GM12878 (cell line): ENCODE measurements at regions not wholly inside any gene's neighbourhood (a gene's known extent, or its start where the extent isn't known, plus 50 kb on each side); places are given as distances from the start of the nearest gene placed in this dataset.

Experiments used
- ATAC-seq: fragments of 200-7000 bp; cut with Tn5 transposase; 3 replicates; pipeline ENCODE4 v1.9.1; 2020; ENCODE audit warnings: mild to moderate bottlenecking, moderate library complexity
- BruUV-seq: library from RNA; stranded (reverse); fragments of 400-500 nt; replicated peaks from 2 replicates; lab custom pipeline; 2021; lab: Mats Ljungman, UMichigan
- CTCF ChIA-PET: fragments of 300-600 bp; sonication (Branson Sonifier 250); formaldehyde crosslinking; extraction: SDS; loops from one replicate; lab custom pipeline; 2021; ENCODE audit warnings: inconsistent platforms; lab: Yijun Ruan, JAX
- POLR2A ChIA-PET: fragments of 350-600 bp; formaldehyde crosslinking; extraction: SDS; loops from one replicate; lab custom pipeline; 2021; ENCODE audit warnings: inconsistent platforms; lab: Charles Lee
- RAD21 ChIA-PET: fragments of 300-600 bp; sonication (Branson Sonifier 250); formaldehyde crosslinking; loops from one replicate; lab custom pipeline; 2023; ENCODE audit warnings: antibody characterized with exemption; ENCODE audit not compliant: unreplicated experiment; lab: Charles Lee
- SMC1A ChIA-PET: fragments of 300-600 bp; sonication (Branson Sonifier 250); formaldehyde crosslinking; loops from one replicate; lab custom pipeline; 2023; ENCODE audit not compliant: unreplicated experiment, uncharacterized antibody; lab: Charles Lee
- DNase-seq: peaks from one replicate; pipeline ENCODE4 v3.0.0-alpha.2; 2011; ENCODE audit warnings: low read depth, low spot score
- FAIRE-seq: peaks from 3 replicates; lab custom pipeline; 2011; peaks lifted over from hg19 to GRCh38; lab: Jason Lieb, UNC
- H2AFZ ChIP-seq: 2 replicates; pipeline ENCODE4 v1.6.0; 2011; ENCODE audit warnings: low read depth, low read length, control low read depth; ENCODE audit not compliant: control insufficient read depth
- H3K27ac ChIP-seq: 2 replicates; pipeline ENCODE4 v1.5.1; 2011; ENCODE audit warnings: control low read depth; ENCODE audit not compliant: control insufficient read depth, insufficient read depth
- H3K27me3 ChIP-seq, 2 experiments: replicated peaks in 1 of 2; 2 replicates each; pipeline versions ENCODE4 v1.6.0 to v1.6.1; 2011; ENCODE audit warnings: low read length in 1 of 2; ENCODE audit not compliant: control insufficient read depth in 2 of 2, insufficient read depth in 2 of 2
- H3K36me3 ChIP-seq, 2 experiments: 2 replicates each; pipeline ENCODE4 v1.5.1; 2011; ENCODE audit warnings: low read length in 1 of 2; ENCODE audit not compliant: control insufficient read depth in 2 of 2, insufficient read depth in 2 of 2
- H3K4me1 ChIP-seq: 2 replicates; pipeline ENCODE4 v1.6.1; 2011; ENCODE audit warnings: mild to moderate bottlenecking, low read length, moderate library complexity, mixed read lengths; ENCODE audit not compliant: control insufficient read depth, insufficient read depth
- H3K4me2 ChIP-seq: 2 replicates; pipeline ENCODE4 v1.6.0; 2011; ENCODE audit warnings: control low read depth; ENCODE audit not compliant: control insufficient read depth, insufficient read depth
- H3K4me3 ChIP-seq: fragments of 200-600 bp; sonication (generic); 2 replicates; pipeline ENCODE4 v1.5.1; 2016
- H3K79me2 ChIP-seq: 2 replicates; pipeline ENCODE4 v1.6.0; 2011; ENCODE audit warnings: low read length; ENCODE audit not compliant: control insufficient read depth, insufficient read depth
- H3K9ac ChIP-seq: 2 replicates; pipeline ENCODE4 v1.8.0; 2011; ENCODE audit warnings: low read length, control low read depth, mixed read lengths; ENCODE audit not compliant: control insufficient read depth, insufficient read depth
- H3K9me3 ChIP-seq: replicated peaks from 3 replicates; pipeline ENCODE4 v1.5.1; 2011; ENCODE audit warnings: mild to moderate bottlenecking, low read length; ENCODE audit not compliant: control insufficient read depth, insufficient read depth
- H4K20me1 ChIP-seq: 2 replicates; pipeline ENCODE4 v1.6.0; 2011; ENCODE audit not compliant: control insufficient read depth, insufficient read depth
- ATF7 ChIP-seq: fragments of 450-650 bp; IDR thresholded peaks from 2 replicates; pipeline ENCODE4 v1.6.1; 2016; ENCODE audit warnings: low read depth, mild to moderate bottlenecking
- BCLAF1 ChIP-seq: fragments of 450-650 bp; IDR thresholded peaks from 2 replicates; pipeline ENCODE4 v1.6.1; 2017; ENCODE audit warnings: antibody characterized with exemption, mild to moderate bottlenecking, moderate library complexity
- DPF2 ChIP-seq: fragments of 450-650 bp; IDR thresholded peaks from 2 replicates; pipeline ENCODE4 v1.6.1; 2017; ENCODE audit warnings: mild to moderate bottlenecking
- FOXK2 ChIP-seq: fragments of 450-650 bp; IDR thresholded peaks from 2 replicates; pipeline ENCODE4 v1.6.1; 2017; ENCODE audit warnings: mild to moderate bottlenecking, moderate library complexity
- WGBS: methylation state at CpG from one replicate; pipeline ENCODE4 v1.1.6; 2016; ENCODE audit warnings: low lambda C conversion rate; ENCODE audit not compliant: insufficient replicate concordance, insufficient coverage; ENCODE audit errors: missing lambda C conversion rate; 5-methylcytosine and 5-hydroxymethylcytosine counted together
- in situ Hi-C: fragments of 300-500 bp; cut with MboI; formaldehyde crosslinking; loops from 9 replicates; pipeline ENCODE4 v1.14.3; 2018; ENCODE audit warnings: mixed read lengths
- intact Hi-C: fragments of 100-400 bp; cut with micrococcal nuclease; formaldehyde crosslinking; loops from one replicate; pipeline ENCODE4 v1.14.2; 2022; ENCODE audit not compliant: unreplicated experiment

DNA sequence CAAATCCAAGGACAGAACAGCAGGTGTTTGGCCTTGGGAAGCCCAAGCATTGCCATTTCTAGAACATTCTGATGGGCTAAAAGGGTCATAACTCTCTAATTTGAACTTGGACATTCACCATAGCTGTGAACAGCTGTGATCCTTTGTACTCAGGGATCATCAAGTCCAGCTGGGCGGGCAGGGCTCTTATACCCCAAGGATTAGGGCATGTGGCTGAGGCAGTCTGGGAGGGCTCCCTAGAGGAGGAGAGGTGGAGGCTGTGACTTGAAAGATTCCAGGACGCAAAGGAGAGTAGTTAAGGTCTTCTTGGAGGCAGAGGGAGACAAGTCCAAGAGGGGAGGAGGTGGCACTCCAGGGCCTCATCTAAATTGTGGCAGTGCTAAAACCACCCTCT, 233.1 kb upstream of the GSE1 start:
- no peak overlapping the region for H3K4me3 ChIP-seq
- H3K79me2 ChIP-seq = no peaks in the 10 kb centered on the region
- no peak overlapping the region for H3K9ac ChIP-seq
- in situ Hi-C loops (no loop called here), intact Hi-C loops (no loop called here)
- FAIRE-seq = no peak
- DNase-seq = no peak
- no peak overlapping the region for H3K4me2 ChIP-seq
- ATAC-seq = no peak
- no peak overlapping the region for H2AFZ ChIP-seq
- TF ChIP-seq FOXK2 (no peak), BCLAF1 (no peak), DPF2 (no peak), ATF7 (no peak)
- H3K9me3 ChIP-seq = no peaks in the 10 kb centered on the region
- no peaks in the 10 kb centered on the region for H3K4me1 ChIP-seq
- POLR2A ChIA-PET = no interaction called here
- no peaks in the 10 kb centered on the region for H3K36me3 ChIP-seq
- RAD21 ChIA-PET = no interaction called here
- WGBS = 20% methylated on average over 2 of the region's 2 CpGs
- no TSS peak for BruUV-seq
- H4K20me1 ChIP-seq = no peaks in the 10 kb centered on the region; the same call in 1 of the 2 replicates
- peaks cover 2% of the 10 kb centered on the region in 2 experiments for H3K27me3 ChIP-seq
- SMC1A ChIA-PET = interaction anchor here (0.6 kb wide), 1 partner anchor 1434 kb away, joined by 3 read pairs; no protein-coding TSS in a partner anchor
- CTCF ChIA-PET = interaction anchor here (0.9 to 1.9 kb wide), 3 partner anchors 11 to 13 kb away, joined by 3 to 4 read pairs (median 3); no protein-coding TSS in a partner anchor
- no peak overlapping the region for H3K27ac ChIP-seq
